H1 (cell line): ENCODE measurements at regions not wholly inside any gene's neighbourhood (a gene's known extent, or its start where the extent isn't known, plus 50 kb on each side); places are given as distances from the start of the nearest gene placed in this dataset.

Source experiments
- POU5F1 ChIP-seq: IDR thresholded peaks from 2 replicates; pipeline ENCODE4 v1.6.1; 2011; ENCODE audit warnings: low read depth, mild to moderate bottlenecking, low read length, moderate library complexity
- SRF ChIP-seq: IDR thresholded peaks from 2 replicates; pipeline ENCODE4 v1.6.1; 2011; ENCODE audit warnings: mild to moderate bottlenecking, low read depth, low read length, moderate library complexity
- TCF12 ChIP-seq: IDR thresholded peaks from 2 replicates; pipeline ENCODE4 v1.6.1; 2011; ENCODE audit warnings: low read depth, mild to moderate bottlenecking, low read length

DNA sequence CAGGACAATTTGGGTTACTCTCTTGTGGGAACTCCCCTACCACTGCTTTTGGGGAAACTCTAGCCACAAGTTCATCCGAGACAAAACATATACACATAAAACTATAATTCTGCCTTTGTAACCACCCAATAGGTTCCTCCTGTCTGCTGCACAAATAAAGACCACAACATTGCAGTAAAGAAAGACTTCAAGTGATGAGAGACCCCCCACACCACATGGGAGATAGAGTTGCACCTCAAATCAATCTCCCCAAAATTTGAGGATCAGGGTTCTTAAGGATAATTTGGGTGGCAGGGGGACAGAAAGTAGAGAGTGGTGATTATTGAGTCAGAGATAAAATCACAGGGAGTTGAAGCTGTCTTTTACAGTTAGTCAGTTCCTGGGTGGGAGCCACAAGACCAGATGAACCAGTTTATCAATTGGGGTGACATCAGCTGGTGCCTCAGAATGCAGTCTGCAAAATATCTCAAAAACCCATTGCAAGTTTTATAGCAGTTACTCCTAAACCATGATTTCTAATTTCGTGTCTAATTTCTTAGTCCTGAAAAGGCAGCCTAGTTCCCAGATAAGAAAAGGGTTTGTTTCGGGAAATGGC is 1348.5 kb downstream of the PCDH9 start (continued):
- TF ChIP-seq TCF12: no peak
- TF ChIP-seq POU5F1: no peak
- no peak for TF ChIP-seq SRF
- TF ChIP-seq, all 59 proteins: peak for 0
